Inflammatory macrophage (primary cell): ENCODE measurements at regions not wholly inside any gene's neighbourhood (a gene's known extent, or its start where the extent isn't known, plus 50 kb on each side); places are given as distances from the start of the nearest gene placed in this dataset.

Experiments used
- DNase-seq, 2 donors: peaks; one replicate each; pipeline ENCODE4 v3.0.0-alpha.2; 2020 to 2022

DNA sequence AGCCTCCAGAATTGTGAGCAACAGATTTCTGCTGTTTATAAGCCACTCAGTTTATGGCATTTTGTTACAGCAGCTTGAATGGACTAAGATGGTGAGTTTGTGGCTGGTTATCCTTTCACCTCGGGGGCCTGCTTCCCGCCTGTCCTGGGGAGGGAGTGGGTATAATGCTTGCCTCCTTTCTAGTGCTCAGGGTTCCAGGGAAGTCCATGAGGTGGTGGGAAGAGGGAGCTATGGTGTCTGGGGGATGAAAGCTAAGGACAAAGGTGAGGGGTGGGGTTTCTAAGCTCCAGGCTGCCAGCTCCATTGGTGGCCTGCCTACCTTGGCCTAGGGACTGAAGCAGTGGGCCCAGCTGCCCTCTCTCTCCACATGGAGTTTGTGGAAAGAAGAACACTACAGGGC, 50.2 kb upstream of the SDK2 start:
- no peak for DNase-seq

GRCh38 chr17:73695035-73695738, 50.9 kb upstream of the SDK2 start:
- DNase-seq, result peak; percentile 51 to 52

DNA sequence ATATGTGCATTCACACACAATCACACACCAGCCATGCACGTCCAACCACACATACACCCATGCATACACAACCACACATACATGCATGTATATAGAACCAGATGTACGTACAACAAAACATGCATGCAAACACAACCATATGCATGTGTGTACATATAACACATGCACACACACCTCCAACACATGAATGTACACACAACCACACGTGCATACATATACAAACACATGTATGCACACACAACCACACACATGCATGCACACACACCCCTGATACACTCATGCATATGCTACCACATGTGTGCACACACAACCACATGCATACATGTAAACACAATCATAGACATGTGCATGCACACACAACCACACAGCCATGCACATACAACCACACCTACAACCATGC, 52.0 kb upstream of the SDK2 start:
- no peak for DNase-seq

DNA sequence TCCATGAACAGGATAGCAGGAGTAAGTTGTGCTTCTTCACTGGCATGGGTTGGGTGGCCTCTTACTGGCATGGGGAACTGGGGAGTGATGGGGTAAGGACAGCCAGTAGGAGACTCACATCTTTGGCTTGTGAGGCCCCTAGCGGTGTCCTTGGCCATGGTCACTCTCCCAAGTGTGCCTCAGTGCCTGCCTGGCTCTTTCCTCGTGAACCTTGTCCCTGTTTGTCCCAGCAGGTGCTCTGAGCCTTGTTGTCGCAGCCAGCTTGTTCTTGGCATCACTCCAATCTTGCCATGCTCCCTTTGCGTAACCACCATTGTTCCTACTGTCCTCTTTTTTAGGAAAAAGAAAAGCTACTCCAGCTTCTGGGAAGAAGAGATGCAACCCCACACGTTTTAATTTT, 53.6 kb upstream of the SDK2 start:
- DNase-seq, result peak in 1 of 2 donors; percentile 12

- DNase-seq, result no peak
Observed at GRCh38 chr17:73698966-73699365, 54.7 kb upstream of the SDK2 start.

- no peak for DNase-seq
Observed at GRCh38 chr17:73701701-73702100, 57.5 kb upstream of the SDK2 start.

DNA sequence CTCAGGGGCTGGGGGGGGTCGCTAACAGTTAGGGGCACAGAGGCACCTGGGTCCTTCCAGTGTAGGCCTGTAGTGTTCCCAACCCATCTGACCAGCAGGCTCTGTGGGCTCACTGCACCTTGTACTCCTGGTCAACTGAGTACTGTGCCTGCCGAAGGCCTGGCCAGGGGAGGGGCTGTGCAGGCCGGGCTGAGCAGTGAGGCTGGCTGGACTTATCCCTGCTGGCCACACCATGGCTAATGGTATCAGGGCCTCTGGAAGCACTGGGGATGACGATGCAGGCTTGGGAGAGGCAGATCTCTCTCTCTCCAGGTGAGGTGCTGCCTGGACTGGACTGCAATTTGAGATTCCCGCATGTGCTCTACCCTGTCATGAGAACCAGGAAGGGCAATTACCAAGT, 58.9 kb upstream of the SDK2 start:
- no peak for DNase-seq

DNA sequence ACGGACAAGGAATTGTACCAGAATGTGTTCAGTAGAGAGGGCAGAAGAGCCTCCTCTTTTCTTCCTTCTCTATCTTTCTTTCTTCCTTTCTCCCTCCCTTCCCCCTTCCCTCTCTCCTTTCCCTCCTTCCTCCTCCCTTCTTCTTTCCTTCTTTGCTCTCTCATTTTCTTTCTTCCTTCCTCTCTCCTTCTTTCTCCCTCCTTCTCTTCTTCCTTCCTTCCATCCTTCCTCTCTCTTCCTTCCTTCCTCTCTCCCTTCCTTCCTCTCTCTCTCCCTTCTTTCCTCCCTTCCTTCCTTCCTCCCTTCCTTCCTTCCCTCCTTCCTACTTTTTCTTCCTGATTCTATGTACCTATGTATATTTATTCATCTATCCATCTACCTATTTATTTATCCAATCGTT, 59.7 kb upstream of the SDK2 start:
- no peak for DNase-seq

DNA sequence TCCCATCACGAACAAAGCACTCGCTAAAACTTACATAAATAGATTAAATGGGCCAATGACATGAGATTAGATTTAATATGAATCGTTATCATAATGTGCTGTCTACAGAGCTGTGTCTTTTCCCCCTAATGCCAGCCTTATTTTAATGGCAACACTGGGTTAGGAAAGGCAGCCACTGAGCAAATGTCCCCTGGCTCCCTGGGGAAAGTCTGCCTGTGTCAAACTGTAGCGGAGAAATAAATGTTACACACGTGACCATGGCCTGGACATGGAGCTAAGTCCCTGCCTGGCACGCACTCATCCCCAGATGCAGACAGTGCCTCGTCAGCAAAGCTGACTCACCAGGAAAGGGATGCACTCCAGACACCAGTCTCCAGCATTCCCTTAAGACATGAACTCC, 61.3 kb upstream of the SDK2 start:
- DNase-seq, result no peak

- no peak for DNase-seq
Observed at GRCh38 chr17:73706428-73706827, 62.2 kb upstream of the SDK2 start.

DNA sequence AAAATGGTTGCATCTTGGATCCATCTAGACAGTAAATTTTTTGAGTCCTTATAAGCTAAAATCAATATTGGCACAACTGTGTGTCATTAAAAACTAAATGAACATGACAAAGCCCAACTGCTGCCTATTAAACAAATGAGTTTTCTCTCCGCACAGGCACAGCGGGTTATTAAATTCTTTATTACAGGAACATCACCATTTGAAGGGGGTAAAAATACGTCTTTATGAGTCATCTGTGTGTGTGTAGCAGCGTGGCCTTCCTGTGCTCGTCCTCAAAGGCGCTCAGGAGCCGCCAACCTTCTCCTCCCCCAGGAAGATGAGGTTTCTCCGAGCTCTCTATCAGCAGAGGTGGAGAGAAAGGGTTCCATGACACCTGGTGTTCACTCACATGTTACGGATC, 62.6 kb upstream of the SDK2 start:
- no peak for DNase-seq

GRCh38 chr17:73707358-73707757, 63.1 kb upstream of the SDK2 start:
- DNase-seq, result no peak

DNA sequence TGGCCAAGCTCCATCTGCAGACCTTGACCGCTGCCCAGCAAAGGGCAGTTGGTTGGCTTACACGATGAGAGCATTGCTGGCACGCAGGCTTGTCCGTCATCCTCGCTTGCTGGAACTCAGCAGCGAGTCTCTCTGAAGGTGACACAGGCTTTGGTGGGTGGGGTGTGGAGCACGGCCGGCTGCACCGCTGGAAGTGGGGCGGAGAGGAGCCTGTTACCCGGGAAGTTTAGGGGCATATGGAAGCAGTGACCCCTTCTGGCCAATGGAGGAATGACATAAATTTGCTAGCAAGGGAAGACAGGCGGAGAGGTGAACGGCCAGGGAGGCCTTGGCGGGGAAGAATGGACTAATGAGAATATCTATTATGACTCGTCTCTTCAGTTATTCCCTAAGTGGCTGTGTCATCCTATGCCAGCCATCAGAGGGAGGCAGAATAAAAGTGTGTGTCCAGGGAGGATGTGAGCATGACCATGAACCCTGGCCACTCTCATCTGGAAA, 65.9 kb upstream of the SDK2 start:
- peak; percentile 70 to 73 for DNase-seq

DNA sequence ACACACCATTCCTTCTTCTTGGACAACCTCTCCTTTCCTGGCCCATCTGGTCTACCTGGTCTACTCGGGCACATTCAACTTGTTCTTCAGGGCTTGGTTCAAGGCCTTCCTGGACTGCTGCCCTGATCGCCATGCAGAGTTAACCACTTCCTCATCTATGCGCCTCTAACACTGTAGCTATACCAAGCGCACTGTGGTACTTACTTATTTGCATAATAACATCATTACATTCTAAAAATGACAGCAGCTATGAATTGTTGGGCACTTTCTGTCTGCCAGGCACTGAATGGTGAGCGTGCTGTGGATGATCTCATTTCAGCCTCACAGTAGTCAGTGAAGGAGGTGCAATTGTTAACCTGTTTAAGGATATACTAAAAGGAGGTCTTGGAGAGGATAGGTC, 66.9 kb upstream of the SDK2 start:
- DNase-seq, result peak; percentile 19 to 36

GRCh38 chr17:73711916-73712315, 67.7 kb upstream of the SDK2 start:
- no peak for DNase-seq

- DNase-seq, result no peak
Observed at GRCh38 chr17:73713136-73713535, 68.9 kb upstream of the SDK2 start.

- no peak for DNase-seq
Observed at GRCh38 chr17:73715769-73716168, 71.5 kb upstream of the SDK2 start.

DNA sequence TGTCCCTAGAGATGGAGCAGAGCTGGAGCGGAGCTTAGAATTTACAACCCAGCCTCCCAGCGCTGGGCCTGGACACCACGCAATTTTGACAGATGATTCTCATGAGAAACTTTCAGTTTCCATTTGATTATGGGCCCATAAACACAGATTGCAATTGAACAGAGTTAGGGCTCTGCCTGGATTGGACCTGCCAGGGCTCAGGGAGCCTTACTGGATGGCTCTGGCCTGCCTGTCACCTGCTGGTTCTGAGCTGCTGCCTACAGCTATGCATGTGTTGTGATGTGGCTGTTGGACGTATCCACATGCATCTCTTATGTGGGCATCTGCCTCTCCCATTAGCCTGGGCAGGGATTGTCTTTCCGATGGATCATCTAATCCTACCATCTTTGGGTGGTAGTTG, 73.4 kb upstream of the SDK2 start:
- DNase-seq, result no peak

DNA sequence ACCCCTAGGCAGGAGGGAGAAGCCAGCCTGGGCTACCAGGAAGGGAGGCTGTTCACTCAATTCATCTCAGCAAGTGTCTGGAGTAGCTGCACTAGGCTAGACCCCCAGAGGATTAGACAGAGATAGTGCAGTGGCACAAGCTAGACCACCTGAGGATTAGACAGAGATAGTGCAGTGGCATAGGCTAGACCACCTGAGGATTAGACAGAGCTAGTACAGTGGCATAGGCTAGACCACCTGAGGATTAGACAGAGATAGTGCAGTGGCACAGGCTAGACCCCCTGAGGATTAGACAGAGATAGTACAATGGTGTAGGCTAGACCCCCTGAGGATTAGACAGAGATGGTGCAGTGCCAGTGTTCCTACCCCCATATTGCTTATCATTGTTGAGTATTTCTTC, 74.1 kb upstream of the SDK2 start:
- no peak for DNase-seq

GRCh38 chr17:73718912-73719311, 74.7 kb upstream of the SDK2 start:
- peak; percentile 13 to 27 for DNase-seq

DNA sequence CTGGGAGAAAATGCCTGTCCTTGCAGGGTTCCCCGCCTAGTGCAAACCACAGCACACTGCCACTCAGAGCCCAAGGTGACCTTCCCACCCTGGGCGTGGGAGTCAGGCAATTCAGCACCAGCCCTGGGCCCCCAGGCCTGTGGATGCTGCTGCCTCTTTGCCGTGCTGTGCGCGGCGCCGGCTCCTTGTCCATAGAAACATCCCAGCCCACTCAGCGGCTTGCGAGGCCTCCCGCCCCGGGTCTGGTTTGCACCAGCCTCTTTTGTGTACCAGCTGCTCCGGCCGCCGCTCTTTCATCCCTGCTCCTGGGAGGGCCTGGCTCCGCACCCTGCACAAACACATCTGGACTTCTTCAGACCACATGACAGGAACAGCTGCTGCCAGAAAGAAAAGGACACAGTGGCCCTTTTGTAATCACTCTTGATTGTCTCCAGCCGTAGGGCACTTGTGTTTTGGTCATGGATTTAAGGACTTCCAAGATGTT, 75.4 kb upstream of the SDK2 start:
- DNase-seq, result no peak

- DNase-seq, result no peak
Observed at GRCh38 chr17:73720187-73720834, 76.1 kb upstream of the SDK2 start.

DNA sequence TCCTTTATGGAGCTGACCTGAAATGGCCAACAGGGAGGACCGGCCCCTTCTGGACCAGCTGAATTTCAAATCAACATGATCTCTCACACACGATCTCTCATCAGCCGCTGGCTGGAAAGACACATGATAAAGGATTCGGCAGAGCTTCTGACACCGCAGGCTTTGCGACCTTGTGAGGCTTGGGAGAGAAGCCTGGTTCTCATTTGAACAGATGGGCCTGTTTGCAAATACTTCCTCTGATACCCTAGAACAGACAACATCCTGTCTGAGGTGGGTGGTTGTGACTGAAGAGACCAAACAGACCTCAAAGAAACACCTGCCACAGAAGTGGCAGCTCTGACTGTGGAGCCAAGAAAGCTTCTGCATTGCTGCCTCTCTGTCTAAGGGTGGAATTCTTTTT, 77.9 kb upstream of the SDK2 start:
- DNase-seq, result no peak

DNA sequence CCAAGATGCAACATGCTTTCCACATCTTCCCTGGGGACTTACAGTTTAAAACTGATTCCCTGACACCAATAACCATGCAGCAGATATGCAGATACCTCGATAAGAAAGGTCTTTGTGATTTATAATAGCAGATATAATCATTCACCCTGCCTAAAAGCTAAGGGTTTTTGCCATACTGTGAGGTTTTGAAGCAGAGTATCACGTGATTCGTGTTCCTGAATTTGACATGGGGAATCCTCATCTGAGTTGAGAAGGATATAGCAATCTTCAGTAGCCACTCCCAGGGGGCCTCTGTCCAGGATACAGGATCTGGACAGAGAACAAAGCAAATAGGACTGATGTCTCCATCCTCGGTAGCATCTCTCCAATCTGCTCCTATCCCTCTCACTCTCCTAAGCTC, 79.1 kb upstream of the SDK2 start:
- no peak for DNase-seq
